ENCODE measurements at regions not wholly inside any gene's neighbourhood (a gene's known extent, or its start where the extent isn't known, plus 50 kb on each side); places are given as distances from the start of the nearest gene placed in this dataset.
"Not testable (repeated sequence)": the region's sequence is repeated elsewhere in the genome, so short reads cannot be mapped to it uniquely, and the experiment has no call there.

DNA sequence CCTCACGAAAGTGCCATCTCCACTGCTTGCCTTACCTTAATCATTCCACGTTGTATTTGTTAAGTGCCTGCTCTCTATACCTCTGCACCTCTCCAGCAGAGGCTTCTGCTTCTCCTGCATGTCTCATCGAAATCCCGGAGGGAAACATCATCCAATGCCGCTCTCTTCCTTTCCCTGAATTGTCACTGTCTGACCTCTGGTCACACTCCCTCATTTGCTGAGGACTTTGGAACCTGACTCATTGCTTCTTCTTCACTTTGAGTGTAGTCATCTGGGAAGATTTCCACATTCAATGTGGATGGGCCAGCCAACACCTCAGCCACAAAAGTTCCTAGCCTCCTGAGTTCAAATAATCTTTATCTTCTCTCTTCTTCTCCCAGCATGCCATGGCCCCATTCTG is 78.9 kb upstream of the BEND6 start:
- H3K4me3 ChIP-seq (ENCODE audit: low read depth, low read length): no peak overlapping the region
- no peak for DNase-seq (ENCODE audit: low read depth)

DNA sequence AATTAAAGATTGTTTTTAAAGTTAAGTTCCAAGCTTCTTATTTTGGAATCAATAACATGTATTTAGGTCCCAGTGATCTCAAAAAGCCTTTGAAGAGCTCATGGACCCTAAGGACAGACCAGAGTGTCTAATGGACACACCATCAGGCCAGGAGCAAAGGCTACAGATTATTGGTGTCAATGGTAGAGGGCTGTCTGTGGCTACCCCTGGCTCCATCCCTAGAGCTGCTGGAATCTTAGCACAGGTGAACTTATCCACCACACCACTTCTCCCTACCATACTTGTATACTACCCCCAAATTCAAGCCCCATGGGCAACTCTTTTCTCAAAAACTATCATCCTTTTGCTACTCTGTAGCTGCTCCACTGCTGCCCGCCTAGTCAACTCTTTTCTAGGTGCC is 79.4 kb upstream of the BEND6 start:
- H3K4me3 ChIP-seq (ENCODE audit: low read depth, low read length): no peak overlapping the region
- DNase-seq (ENCODE audit: low read depth): no peak
- TF ChIP-seq, protein P1, sequence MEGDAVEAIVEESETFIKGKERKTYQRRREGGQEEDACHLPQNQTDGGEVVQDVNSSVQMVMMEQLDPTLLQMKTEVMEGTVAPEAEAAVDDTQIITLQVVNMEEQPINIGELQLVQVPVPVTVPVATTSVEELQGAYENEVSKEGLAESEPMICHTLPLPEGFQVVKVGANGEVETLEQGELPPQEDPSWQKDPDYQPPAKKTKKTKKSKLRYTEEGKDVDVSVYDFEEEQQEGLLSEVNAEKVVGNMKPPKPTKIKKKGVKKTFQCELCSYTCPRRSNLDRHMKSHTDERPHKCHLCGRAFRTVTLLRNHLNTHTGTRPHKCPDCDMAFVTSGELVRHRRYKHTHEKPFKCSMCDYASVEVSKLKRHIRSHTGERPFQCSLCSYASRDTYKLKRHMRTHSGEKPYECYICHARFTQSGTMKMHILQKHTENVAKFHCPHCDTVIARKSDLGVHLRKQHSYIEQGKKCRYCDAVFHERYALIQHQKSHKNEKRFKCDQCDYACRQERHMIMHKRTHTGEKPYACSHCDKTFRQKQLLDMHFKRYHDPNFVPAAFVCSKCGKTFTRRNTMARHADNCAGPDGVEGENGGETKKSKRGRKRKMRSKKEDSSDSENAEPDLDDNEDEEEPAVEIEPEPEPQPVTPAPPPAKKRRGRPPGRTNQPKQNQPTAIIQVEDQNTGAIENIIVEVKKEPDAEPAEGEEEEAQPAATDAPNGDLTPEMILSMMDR (IDR thresholded peaks at IDR 0.05; ENCODE audit: insufficient read depth, low read depth, low read length): no peak

More for the DNA sequence above, 78.9 kb upstream of the BEND6 start:
- TF ChIP-seq, protein P1 (IDR thresholded peaks at IDR 0.05; ENCODE audit: insufficient read depth, low read depth, low read length): no peak

DNA sequence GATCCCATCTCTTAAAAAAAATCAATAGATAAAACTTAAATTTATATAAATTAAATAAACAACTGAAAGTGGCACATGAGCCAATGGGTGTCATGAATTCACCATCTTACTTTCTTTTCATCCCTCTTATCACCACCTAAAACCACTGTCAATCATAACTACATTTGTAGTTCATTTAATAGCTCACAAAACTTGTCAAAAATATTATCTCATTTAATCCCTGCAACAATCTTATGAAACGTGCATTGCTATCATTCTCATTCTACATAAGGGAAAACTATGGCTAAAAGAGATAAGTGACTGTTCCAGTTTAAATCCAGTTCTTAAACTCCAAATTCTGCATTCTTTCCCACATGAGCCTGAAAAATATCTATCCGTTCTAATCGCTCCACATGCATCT is 80.6 kb upstream of the BEND6 start:
- H3K4me3 ChIP-seq (ENCODE audit: low read depth, low read length): no peak overlapping the region
- DNase-seq (ENCODE audit: low read depth): no peak
- TF ChIP-seq, protein P1 (IDR thresholded peaks at IDR 0.05; ENCODE audit: insufficient read depth, low read depth, low read length): no peak

DNA sequence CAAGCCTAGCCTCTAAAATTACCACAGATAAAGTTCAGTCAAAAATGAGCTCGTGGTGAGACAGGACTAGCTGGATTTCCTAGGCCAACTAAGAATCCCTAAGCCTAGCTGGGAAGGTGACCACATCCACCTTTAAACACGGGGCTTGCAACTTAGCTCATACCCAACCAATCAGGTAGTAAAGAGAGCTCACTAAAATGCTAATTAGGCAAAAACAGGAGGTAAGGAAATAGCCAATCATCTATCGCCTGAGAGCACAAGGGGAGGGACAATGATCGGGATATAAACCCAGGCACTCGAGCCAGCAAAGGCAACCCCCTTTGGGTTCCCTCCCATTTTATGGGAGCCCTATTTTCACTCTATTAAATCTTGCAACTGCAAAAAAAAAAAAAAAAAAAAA is 84.9 kb upstream of the BEND6 start:
- H3K4me3 ChIP-seq (ENCODE audit: low read depth, low read length); DNase-seq (ENCODE audit: low read depth): not testable (repeated sequence)

DNA sequence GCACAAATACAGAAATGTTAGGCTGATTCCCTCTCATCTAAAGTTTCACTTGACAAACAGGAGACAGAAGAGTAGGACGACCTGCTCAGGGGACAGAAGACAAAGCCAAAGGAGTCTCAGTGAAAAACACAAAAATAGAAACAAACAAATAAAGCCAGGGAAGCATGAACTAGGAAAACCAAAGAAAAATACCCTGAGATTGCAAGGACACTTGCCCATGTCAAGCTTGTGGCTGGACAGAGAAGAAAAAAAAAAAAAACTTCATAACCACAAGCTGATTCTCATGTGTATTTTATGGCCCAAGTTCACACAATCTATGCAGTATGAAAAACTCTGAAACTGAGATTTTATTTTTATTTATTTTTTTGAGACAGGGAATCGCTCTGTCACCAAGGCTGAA is 85.6 kb upstream of the BEND6 start:
- TF ChIP-seq, protein P1 (IDR thresholded peaks at IDR 0.05; ENCODE audit: insufficient read depth, low read depth, low read length): no peak
- no peak for DNase-seq (ENCODE audit: low read depth)
- no peak overlapping the region for H3K4me3 ChIP-seq (ENCODE audit: low read depth, low read length)

DNA sequence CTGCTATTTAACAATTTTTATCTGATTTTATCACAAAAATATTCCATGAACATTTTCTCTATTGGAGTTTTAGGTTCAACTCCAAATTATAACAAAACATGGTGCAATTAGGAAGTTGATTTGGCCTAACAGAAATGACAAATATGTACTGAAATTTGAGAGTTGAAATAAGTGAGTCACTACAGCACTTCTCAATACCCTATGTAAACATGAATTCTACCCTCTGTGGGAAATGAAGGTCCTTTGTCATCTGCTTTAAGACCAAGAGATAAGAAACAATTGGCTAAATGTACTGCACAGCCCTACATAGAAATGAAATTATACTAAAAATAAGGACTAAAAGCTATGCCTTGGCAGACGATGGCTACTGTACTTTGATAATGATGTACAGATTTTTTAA is 86.2 kb upstream of the BEND6 start:
- TF ChIP-seq, protein P1 (IDR thresholded peaks at IDR 0.05; ENCODE audit: insufficient read depth, low read depth, low read length): no peak
- DNase-seq (ENCODE audit: low read depth): peak; percentile 84
- H3K4me3 ChIP-seq (ENCODE audit: low read depth, low read length): no peak overlapping the region

DNA sequence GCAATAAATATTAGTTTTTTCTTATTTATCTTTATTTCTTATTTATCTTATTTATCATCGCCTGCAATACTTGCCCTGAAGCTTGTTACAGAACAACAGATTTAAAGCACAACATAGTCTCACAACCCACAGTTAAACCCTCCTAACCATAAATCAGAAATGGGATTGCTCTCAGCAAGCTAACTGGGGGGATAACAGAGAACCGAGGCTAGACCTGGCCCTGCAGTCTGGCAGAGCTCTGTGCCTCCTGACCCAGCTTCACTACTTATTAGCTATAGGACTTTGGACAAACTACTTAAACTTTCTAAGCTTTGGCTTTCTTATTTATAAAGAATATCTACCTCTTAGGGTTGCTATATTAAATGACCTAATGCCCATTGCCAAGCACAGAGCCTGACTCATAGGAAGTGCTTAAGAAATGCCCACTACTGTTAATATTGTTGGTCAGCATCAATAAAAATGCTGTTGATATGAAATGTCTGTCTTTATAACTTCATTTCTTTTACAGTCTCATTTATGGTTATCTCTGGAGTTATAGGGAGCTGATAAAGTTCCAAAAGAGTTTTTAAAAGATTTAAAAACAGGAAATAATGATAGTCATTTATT is 87.9 kb upstream of the BEND6 start:
- TF ChIP-seq, protein P1 (IDR thresholded peaks at IDR 0.05; ENCODE audit: insufficient read depth, low read depth, low read length): no peak
- DNase-seq (ENCODE audit: low read depth): peak; percentile 77
- H3K4me3 ChIP-seq (ENCODE audit: low read depth, low read length): no peak overlapping the region
